ENCODE measurements at regions not wholly inside any gene's neighbourhood (a gene's known extent, or its start where the extent isn't known, plus 50 kb on each side); places are given as distances from the start of the nearest gene placed in this dataset.

GRCh38 chr1:60696512-60696911, 385.8 kb upstream of the NFIA start:
- H3F3A ChIP-seq (ENCODE audit: insufficient read depth, low read length, poor library complexity, severe bottlenecking), result no peaks in the 10 kb centered on the region
- H3K4me3 ChIP-seq (ENCODE audit: low read length), result no peak overlapping the region
- H3K9me3 ChIP-seq (ENCODE audit: low read length), result no peaks in the 10 kb centered on the region
- no peaks in the 10 kb centered on the region for H4K20me1 ChIP-seq (ENCODE audit: insufficient read depth)
- H3K27ac ChIP-seq (ENCODE audit: low read length), result no peak overlapping the region
- H3K9me2 ChIP-seq (ENCODE audit: insufficient read depth, low read length), result no peaks in the 10 kb centered on the region
- H3K27me3 ChIP-seq (ENCODE audit: insufficient read depth, low read depth, low read length), result no peaks in the 10 kb centered on the region
- TF ChIP-seq TAF1 (IDR thresholded peaks at IDR 0.05; ENCODE audit: low read depth) (no peak), SMC3 (conservative IDR thresholded peaks at IDR 0.05; ENCODE audit: poor library complexity) (no peak), POLR2AphosphoS5 (IDR thresholded peaks at IDR 0.05) (no peak), EP300 (conservative IDR thresholded peaks at IDR 0.05; ENCODE audit: poor library complexity, severe bottlenecking) (no peak), CTCF (IDR thresholded peaks at IDR 0.05; ENCODE audit: poor library complexity, severe bottlenecking) (no peak), MXI1 (conservative IDR thresholded peaks at IDR 0.05; ENCODE audit: poor library complexity, severe bottlenecking) (no peak), EZH2 (IDR thresholded peaks at IDR 0.05; ENCODE audit: borderline replicate concordance, insufficient read depth, low read length, poor library complexity, severe bottlenecking) (no peak), RAD21 (conservative IDR thresholded peaks at IDR 0.05) (no peak), REST (IDR thresholded peaks at IDR 0.05; ENCODE audit: borderline replicate concordance) (no peak)
- H3K9ac ChIP-seq (ENCODE audit: low read length), result no peak overlapping the region
- no peak overlapping the region for H3K4me2 ChIP-seq (ENCODE audit: low read length)
- H3K79me2 ChIP-seq (replicated peaks; ENCODE audit: insufficient read depth, low read length), result no peaks in the 10 kb centered on the region
- no peak overlapping the region for H2AFZ ChIP-seq (ENCODE audit: low read depth, low read length)
- no peaks in the 10 kb centered on the region for H3K36me3 ChIP-seq (ENCODE audit: insufficient read depth, low read length)

GRCh38 chr1:60695716-60696171, 386.6 kb upstream of the NFIA start:
- H3K36me3 ChIP-seq (ENCODE audit: insufficient read depth, low read length), result no peaks in the 10 kb centered on the region
- no peaks in the 10 kb centered on the region for H3F3A ChIP-seq (ENCODE audit: insufficient read depth, low read length, poor library complexity, severe bottlenecking)
- TF ChIP-seq MXI1 (conservative IDR thresholded peaks at IDR 0.05; ENCODE audit: poor library complexity, severe bottlenecking) (no peak), RAD21 (conservative IDR thresholded peaks at IDR 0.05) (no peak), SMC3 (conservative IDR thresholded peaks at IDR 0.05; ENCODE audit: poor library complexity) (no peak), EZH2 (IDR thresholded peaks at IDR 0.05; ENCODE audit: borderline replicate concordance, insufficient read depth, low read length, poor library complexity, severe bottlenecking) (no peak), POLR2AphosphoS5 (IDR thresholded peaks at IDR 0.05) (no peak), TAF1 (IDR thresholded peaks at IDR 0.05; ENCODE audit: low read depth) (no peak), CTCF (IDR thresholded peaks at IDR 0.05; ENCODE audit: poor library complexity, severe bottlenecking) (no peak), REST (IDR thresholded peaks at IDR 0.05; ENCODE audit: borderline replicate concordance) (no peak), EP300 (conservative IDR thresholded peaks at IDR 0.05; ENCODE audit: poor library complexity, severe bottlenecking) (no peak)
- no peak overlapping the region for H2AFZ ChIP-seq (ENCODE audit: low read depth, low read length)
- H3K4me2 ChIP-seq (ENCODE audit: low read length), result no peak overlapping the region
- no peak overlapping the region for H3K27ac ChIP-seq (ENCODE audit: low read length)
- H3K9me3 ChIP-seq (ENCODE audit: low read length), result no peaks in the 10 kb centered on the region
- H3K79me2 ChIP-seq (replicated peaks; ENCODE audit: insufficient read depth, low read length), result no peaks in the 10 kb centered on the region
- H3K4me3 ChIP-seq (ENCODE audit: low read length), result no peak overlapping the region
- H3K27me3 ChIP-seq (ENCODE audit: insufficient read depth, low read depth, low read length), result no peaks in the 10 kb centered on the region
- no peaks in the 10 kb centered on the region for H3K9me2 ChIP-seq (ENCODE audit: insufficient read depth, low read length)
- H4K20me1 ChIP-seq (ENCODE audit: insufficient read depth), result no peaks in the 10 kb centered on the region
- no peak overlapping the region for H3K9ac ChIP-seq (ENCODE audit: low read length)
